GM18507 (cell line): ENCODE measurements at regions not wholly inside any gene's neighbourhood (a gene's known extent, or its start where the extent isn't known, plus 50 kb on each side); places are given as distances from the start of the nearest gene placed in this dataset.

Experiments used
- DNase-seq: peaks from one replicate; pipeline ENCODE4 v3.0.0; 2011; ENCODE audit warnings: low read depth; ENCODE audit not compliant: insufficient read length; ENCODE audit errors: extremely low spot score
- FAIRE-seq: peaks from 2 replicates; lab custom pipeline; 2011; peaks lifted over from hg19 to GRCh38; lab: Jason Lieb, UNC

GRCh38 chr11:112453601-112454577, 193.2 kb upstream of the PLET1 start:
- DNase-seq = peak; percentile 2
- no peak for FAIRE-seq

- FAIRE-seq = no peak
- no peak for DNase-seq
Observed at GRCh38 chr11:112454841-112455240, 194.2 kb upstream of the PLET1 start.

DNA sequence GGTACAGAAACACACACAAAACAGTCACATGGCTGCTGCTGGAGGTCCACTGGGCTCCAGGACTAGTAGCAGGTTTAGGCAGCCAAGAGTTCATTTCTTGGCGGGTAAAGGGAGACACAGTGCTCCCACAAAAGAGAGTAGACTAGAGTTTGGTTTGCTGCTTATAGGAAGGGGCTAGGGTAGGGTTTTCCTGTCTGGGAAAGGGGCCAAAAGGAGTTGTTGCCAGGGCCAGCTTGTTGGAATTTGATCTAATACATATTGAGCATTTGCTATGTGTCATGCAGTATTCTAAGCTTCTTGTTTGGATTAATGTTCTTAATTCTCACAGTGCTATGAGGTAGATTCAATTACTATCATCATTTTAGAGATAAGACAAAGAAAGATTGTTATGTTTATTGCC, 195.1 kb upstream of the PLET1 start:
- DNase-seq (no peak), FAIRE-seq (no peak)

DNA sequence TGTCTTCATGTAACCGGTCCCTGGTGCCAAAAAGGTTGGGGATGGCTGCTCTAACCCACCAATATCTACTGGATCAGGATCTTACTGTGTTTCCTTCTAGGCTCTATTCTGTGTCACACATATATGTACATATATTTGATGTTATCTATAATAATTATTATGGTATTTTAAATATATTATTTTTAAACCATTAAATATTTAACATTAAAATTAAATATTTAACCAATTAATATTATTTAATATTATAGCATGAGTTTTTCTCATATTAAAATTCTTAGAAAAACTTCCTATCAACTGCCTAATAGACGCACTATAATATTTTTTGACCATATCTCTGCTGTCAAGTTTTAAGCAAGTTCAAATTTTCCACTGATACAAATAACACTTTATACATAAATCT, 196.9 kb upstream of the PLET1 start:
- no peak for DNase-seq
- no peak for FAIRE-seq

GRCh38 chr11:112459001-112459400, 198.3 kb upstream of the PLET1 start:
- FAIRE-seq (no peak), DNase-seq (no peak)

DNA sequence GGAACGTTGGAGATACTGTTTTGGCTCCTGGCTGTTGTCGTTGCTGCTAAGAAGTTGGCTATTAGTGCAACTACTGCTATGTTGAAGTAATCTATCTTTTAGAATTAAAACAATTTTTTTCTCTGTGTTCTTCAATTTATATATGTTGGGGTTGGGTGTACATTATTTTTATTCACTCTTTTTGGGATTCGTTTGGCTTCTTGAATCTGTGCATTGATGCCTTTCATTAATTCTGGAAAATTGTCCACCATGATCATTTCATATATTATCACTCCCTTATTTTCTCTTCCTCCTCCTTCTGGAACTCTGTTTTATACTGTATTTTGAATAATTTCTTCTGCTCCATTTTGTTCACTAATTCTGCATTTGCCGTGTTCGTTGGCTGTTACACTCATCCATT, 199.5 kb upstream of the PLET1 start:
- FAIRE-seq (no peak), DNase-seq (no peak)

DNA sequence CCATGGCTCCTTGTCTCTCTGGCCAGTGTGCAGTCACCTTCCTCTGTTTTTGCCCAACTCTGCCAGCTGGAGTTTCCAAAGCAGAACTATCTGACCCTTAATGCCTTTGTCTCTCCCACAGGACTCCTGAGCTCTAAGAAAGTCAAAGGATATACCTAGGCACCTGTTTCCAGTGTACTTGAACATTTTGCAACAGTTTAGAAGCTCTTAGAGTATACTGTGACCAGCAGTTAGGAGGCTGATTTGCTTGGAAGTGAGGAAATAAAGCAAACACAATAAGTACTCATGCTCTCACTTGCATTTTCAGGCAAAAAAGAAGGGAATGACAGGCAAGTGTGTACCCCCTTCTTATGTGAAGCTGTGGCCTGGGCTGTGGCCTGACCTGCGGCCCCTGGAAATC, 204.3 kb upstream of the PLET1 start:
- no peak for FAIRE-seq
- no peak for DNase-seq

DNA sequence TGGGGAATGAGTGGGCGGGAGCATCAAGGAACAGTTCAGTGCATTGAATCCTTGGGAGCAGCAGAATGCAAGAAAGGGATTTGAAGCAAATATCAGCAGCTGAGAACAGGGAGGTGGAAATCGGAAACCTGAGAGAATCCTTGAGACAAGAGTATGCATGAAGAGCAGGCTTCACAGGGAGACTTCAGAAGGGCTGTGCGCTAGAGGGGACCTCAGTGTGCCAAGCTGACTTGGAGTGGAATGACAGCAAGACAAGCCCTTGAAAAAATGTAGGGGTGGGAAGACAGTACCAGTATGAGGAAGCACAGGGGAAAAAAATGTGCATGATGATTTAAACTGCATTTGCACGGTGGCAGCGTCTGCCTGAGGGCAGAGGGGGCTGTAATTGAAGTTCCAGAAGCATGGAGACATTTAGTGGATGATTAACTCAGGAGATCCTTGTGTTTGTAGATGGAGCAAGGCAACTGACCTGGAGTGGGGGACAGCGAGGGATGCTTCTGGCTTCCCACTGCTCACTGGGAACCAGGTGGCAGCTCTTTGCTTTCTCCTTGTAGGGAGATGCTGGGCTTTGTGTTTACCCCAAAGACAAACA, 204.9 kb upstream of the PLET1 start:
- DNase-seq = no peak
- no peak for FAIRE-seq

GRCh38 chr11:112467721-112468120, 207.1 kb upstream of the PLET1 start:
- FAIRE-seq (no peak), DNase-seq (no peak)

- DNase-seq = no peak
- FAIRE-seq = no peak
Observed at GRCh38 chr11:112469376-112469775, 208.7 kb upstream of the PLET1 start.

DNA sequence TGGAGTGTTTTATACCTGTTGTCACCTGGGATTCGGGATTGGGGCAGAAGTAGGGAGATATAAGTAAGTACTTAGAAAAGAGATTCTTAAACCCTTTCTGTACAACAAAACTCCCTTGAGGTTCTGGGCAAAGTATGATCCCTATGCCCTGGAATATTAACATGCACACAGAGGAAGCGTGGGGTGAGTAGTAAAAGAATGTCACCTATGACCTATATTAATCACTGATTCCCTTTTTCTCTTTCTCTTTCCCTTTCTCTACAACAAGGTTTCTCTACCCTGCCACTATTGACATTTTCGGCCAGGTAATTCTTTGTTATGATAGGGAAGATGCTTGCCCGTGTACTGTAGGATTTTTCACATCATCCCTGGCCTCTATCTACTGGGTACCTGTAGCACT, 209.7 kb upstream of the PLET1 start:
- FAIRE-seq (no peak), DNase-seq (no peak)

- FAIRE-seq = no peak
- DNase-seq = no peak
Observed at GRCh38 chr11:112471731-112472130, 211.1 kb upstream of the PLET1 start.

- no peak for FAIRE-seq
- no peak for DNase-seq
Observed at GRCh38 chr11:112477152-112477551, 216.5 kb upstream of the PLET1 start.

DNA sequence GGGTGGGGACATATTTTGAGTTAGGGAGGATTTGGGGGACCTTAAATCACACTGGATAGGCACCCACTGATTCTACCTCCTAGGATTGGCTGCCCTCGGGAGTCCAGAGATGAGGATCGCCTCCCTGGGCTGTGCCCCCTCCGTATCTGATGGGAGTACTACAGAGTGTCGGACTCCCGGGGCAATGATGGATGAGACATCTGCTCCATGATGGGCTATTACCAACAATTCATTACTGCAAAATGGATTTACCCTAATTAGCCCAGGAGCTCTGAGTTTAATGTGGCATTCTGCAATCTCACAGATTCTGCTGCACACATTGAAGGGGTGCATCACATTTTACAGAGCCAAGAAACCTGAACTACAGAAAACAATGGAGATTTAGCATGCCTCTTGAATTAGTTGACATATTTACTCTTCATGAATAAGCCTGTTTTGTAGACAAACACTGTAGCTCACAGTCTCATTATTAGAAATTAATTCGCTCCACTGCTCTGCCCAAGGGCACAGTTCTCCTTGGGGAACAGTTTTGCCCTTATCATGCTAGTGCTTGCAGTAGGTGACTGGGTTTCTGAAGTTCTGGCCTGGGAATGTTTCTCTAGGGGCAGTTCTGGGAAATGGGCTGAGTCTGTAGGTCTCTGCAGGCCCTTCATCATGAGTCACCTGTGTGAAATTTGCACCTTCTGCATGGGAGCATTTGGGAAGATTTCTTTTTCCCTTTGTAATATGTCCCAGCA, 217.1 kb upstream of the PLET1 start:
- FAIRE-seq (no peak), DNase-seq (no peak)

- FAIRE-seq (no peak), DNase-seq (no peak)
Observed at GRCh38 chr11:112478806-112479205, 218.1 kb upstream of the PLET1 start.

GRCh38 chr11:112481431-112481830, 220.8 kb upstream of the PLET1 start:
- no peak for FAIRE-seq

GRCh38 chr11:112481893-112482292, 221.2 kb upstream of the PLET1 start:
- no peak for DNase-seq
- no peak for FAIRE-seq

More at GRCh38 chr11:112481431-112481830, 220.8 kb upstream of the PLET1 start:
- DNase-seq = no peak

DNA sequence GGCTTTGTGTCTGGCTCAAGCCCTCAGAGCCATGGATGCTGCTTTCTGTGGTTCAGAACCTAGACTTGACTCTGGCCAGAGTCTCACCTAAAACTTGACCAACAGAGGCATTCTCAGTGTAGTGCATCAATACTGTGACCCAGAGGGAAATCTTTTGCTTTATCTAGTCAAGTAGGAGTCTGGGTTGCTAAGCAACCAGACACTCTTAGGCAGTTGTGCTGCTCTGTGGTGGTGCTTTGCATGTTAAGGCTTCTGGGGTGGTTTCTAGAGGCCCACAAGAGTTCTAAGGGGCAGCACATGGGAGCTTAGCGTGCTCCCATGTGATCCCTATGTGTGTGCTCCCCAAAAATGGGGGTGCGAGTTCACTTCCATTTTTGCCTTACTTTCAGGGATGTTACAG, 224.6 kb upstream of the PLET1 start:
- FAIRE-seq (no peak), DNase-seq (no peak)

DNA sequence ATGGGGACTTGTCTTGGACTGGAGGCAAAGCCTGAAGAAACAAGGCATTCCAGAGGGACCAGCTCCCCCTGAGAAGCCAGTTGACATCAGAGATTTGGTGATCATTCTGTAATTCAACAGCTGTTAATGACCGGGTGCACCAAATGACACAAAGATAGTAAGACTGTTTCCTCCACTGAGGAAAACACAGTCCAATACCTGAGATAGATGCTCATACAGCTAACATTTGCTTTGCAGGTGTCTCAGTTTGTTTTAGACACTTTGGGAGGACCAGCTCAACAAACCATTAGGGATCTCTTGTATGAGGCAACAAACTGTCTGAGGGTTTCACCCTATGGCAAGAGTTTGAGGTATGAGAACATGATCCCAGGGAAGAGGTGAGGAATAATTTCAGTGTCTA, 237.2 kb upstream of the PLET1 start:
- FAIRE-seq (no peak), DNase-seq (no peak)

- no peak for FAIRE-seq
- DNase-seq = no peak
Observed at GRCh38 chr11:112498701-112499100, 238.0 kb upstream of the PLET1 start.
